Muscle of leg (tissue), 3 donors: ENCODE measurements at regions not wholly inside any gene's neighbourhood (a gene's known extent, or its start where the extent isn't known, plus 50 kb on each side); places are given as distances from the start of the nearest gene placed in this dataset.

ENCODE experiments used
- DNase-seq: peaks from one replicate; pipeline ENCODE4 v3.0.0; 2013
- H3K27ac ChIP-seq: one replicate; pipeline ENCODE4 v1.5.1; 2013; ENCODE audit warnings: mild to moderate bottlenecking, low read length, control low read depth
- H3K27me3 ChIP-seq: one replicate; pipeline ENCODE4 v1.6.1; 2013; ENCODE audit warnings: low read length; ENCODE audit not compliant: control insufficient read depth, insufficient read depth
- H3K36me3 ChIP-seq: one replicate; pipeline ENCODE4 v1.6.1; 2013; ENCODE audit warnings: low read length; ENCODE audit not compliant: control insufficient read depth, insufficient read depth
- H3K4me1 ChIP-seq: one replicate; pipeline ENCODE4 v1.6.1; 2013; ENCODE audit warnings: low read length; ENCODE audit not compliant: control insufficient read depth, insufficient read depth
- H3K4me3 ChIP-seq: one replicate; pipeline ENCODE4 v1.5.1; 2013; ENCODE audit warnings: low read length, control low read depth
- H3K9me3 ChIP-seq: replicated peaks from 2 replicates; pipeline ENCODE4 v1.6.1; 2013; ENCODE audit warnings: low read depth, low read length; ENCODE audit not compliant: control insufficient read depth
- WGBS: methylation state at CpG from one replicate; pipeline ENCODE4 v1.1.5; 2013; ENCODE audit warnings: missing lambda C conversion rate; ENCODE audit not compliant: insufficient coverage; 5-methylcytosine and 5-hydroxymethylcytosine counted together

GRCh38 chr2:118490330-118490729 lies 357.1 kb downstream of the EN1 start:
- H3K27ac ChIP-seq: no peak overlapping the region
- no peaks in the 10 kb centered on the region for H3K36me3 ChIP-seq
- no peaks in the 10 kb centered on the region for H3K27me3 ChIP-seq
- H3K9me3 ChIP-seq: peaks cover 2% of the 10 kb centered on the region
- WGBS: 44% methylated on average over 1 of the region's 4 CpGs
- H3K4me1 ChIP-seq: no peaks in the 10 kb centered on the region
- DNase-seq: peak; percentile 63
- H3K4me3 ChIP-seq: no peak overlapping the region

DNA sequence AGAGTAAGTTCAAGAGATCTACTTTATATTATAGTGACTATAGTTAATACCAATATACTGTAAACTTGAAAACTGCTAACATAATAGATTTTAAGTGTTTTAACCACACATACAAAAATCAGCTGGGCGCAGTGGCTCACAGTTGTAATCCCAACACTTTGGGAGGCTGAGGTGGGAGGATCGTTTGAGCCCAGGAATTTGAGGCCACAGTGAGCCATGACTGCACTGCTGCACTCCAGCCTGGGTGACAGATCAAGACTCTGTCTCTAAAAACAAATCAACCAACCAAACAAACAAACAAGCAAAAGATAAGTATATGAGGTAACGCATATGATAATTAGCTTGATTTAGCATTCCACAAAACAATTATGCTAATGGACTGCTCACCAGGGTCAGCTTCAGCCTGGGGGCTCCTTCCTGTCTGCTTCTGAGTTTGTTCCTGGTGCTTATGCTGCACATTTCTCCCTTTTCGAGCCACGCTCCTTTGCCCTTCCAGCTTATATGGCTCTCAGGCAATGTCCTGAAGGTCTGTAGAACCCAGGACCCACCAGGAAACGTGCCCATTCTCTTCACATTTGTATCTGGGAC lies 357.6 kb downstream of the EN1 start:
- DNase-seq: no peak
- H3K36me3 ChIP-seq: no peaks in the 10 kb centered on the region
- no peak overlapping the region for H3K27ac ChIP-seq
- no peaks in the 10 kb centered on the region for H3K4me1 ChIP-seq
- WGBS: 70% methylated on average over 3 of the region's 6 CpGs
- no peaks in the 10 kb centered on the region for H3K27me3 ChIP-seq
- no peak overlapping the region for H3K4me3 ChIP-seq
- peaks cover 2% of the 10 kb centered on the region for H3K9me3 ChIP-seq

GRCh38 chr2:118481299-118481698 lies 366.1 kb downstream of the EN1 start:
- peak; percentile 92 for DNase-seq
- no CpG with 5 or more reads among the region's 1 CpG for WGBS

DNA sequence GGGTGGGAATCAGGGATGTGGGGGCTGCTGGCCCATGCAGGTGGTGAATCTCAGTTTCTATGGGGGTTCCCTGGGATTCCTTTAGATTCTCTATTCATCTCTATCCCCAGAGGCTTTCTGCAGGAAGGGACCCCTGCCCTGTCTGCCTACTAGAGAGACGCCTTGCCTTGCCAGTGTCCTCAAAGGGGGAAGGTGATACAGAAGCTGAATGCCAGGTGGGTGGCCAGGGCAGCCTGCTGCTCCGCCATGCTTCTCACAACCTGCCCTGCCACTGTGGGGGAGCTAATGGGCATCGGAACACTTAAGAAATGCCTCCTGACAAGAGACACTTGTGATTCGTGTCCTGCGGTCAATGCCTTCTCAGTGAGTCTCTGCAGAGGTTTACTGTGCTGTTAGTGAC lies 368.4 kb downstream of the EN1 start:
- Histone ChIP-seq H3K9me3 (no peaks in the 10 kb centered on the region), H3K36me3 (no peaks in the 10 kb centered on the region), H3K4me1 (peaks cover 4% of the 10 kb centered on the region), H3K27me3 (no peaks in the 10 kb centered on the region), H3K4me3 (no peak overlapping the region), H3K27ac (no peak overlapping the region)
- WGBS: 72% methylated on average over 4 of the region's 5 CpGs
- no peak for DNase-seq

More at GRCh38 chr2:118481299-118481698, 366.1 kb downstream of the EN1 start:
- Histone ChIP-seq H3K4me3 (no peak overlapping the region), H3K9me3 (no peaks in the 10 kb centered on the region), H3K4me1 (no peaks in the 10 kb centered on the region), H3K36me3 (no peaks in the 10 kb centered on the region), H3K27ac (peak overlapping the region; percentile 79), H3K27me3 (no peaks in the 10 kb centered on the region)

- no peaks in the 10 kb centered on the region for H3K9me3 ChIP-seq
- no peaks in the 10 kb centered on the region for H3K27me3 ChIP-seq
- DNase-seq: no peak
- H3K4me1 ChIP-seq: peaks cover 11% of the 10 kb centered on the region
- H3K36me3 ChIP-seq: no peaks in the 10 kb centered on the region
- 0% methylated on average over 2 of the region's 8 CpGs for WGBS
- no peak overlapping the region for H3K4me3 ChIP-seq
- H3K27ac ChIP-seq: no peak overlapping the region
Measured at GRCh38 chr2:118477111-118477862, 370.2 kb downstream of the EN1 start.

- WGBS: 38% methylated on average over 4 of the region's 9 CpGs
- no peaks in the 10 kb centered on the region for H3K27me3 ChIP-seq
- H3K9me3 ChIP-seq: no peaks in the 10 kb centered on the region
- no peak for DNase-seq
- no peak overlapping the region for H3K27ac ChIP-seq
- H3K36me3 ChIP-seq: no peaks in the 10 kb centered on the region
- H3K4me1 ChIP-seq: peaks cover 11% of the 10 kb centered on the region
- H3K4me3 ChIP-seq: no peak overlapping the region
Measured at GRCh38 chr2:118475622-118476205, 371.7 kb downstream of the EN1 start.

DNA sequence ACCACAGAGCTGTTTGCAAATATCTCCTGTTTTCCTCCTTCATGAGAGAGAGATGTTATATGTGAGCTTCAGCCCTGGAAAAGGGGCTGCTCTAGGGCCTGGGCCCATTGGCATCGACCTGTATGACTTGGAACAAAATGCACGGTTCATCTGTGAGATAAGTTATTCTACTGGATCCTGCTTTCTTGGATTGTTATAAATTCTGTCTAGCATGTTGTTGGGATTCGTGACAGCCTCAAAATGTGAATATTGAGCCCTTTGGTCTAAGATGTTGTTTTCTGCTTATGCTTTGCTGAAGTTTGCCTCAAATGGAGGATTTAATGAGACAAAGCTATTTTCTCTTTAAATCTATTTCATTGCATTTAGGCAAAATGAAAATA lies 372.9 kb downstream of the EN1 start:
- Histone ChIP-seq H3K9me3 (no peaks in the 10 kb centered on the region), H3K27me3 (no peaks in the 10 kb centered on the region), H3K27ac (no peak overlapping the region), H3K4me1 (peaks cover 11% of the 10 kb centered on the region), H3K36me3 (no peaks in the 10 kb centered on the region), H3K4me3 (no peak overlapping the region)
- DNase-seq: no peak
- 63% methylated on average over 3 of the region's 3 CpGs for WGBS

DNA sequence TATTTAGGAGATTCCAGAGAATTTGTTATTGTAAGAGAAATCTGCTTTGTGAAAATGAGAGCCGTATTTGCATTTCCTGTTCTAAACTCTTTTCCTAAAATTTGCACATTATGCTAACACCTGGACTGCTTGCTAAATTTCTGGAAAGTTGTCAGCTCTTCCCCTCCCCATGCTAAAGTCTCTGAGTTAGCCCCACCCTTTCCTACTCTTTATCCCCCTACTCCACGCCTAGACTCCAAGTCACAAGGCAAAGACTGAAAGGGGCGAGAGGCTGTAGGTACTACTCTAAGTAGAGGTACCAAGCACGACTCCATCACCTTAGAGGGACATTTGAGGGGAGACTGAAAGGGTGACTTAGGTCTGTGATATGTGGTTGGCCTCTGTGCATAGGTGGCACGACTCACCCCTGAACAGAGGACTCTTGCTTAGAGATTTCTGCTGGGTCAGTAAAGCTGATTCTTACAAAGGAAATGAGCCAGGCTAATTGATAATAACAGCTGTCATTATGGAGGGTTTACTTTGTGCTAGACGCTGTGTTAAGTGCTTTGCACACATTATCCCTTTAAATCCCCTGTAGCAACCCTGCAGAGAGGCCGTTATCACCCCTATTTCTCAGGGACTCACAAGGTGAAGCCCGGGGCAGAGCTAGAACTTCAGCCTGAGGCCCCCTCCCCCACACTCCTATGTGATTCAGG lies 373.5 kb downstream of the EN1 start:
- H3K9me3 ChIP-seq: no peaks in the 10 kb centered on the region
- H3K4me3 ChIP-seq: no peak overlapping the region
- H3K36me3 ChIP-seq: no peaks in the 10 kb centered on the region
- no peak for DNase-seq
- H3K27me3 ChIP-seq: no peaks in the 10 kb centered on the region
- WGBS: 20% methylated on average over 1 of the region's 8 CpGs
- peaks cover 11% of the 10 kb centered on the region for H3K4me1 ChIP-seq
- no peak overlapping the region for H3K27ac ChIP-seq

- DNase-seq: no peak
- Histone ChIP-seq H3K27ac (no peak overlapping the region), H3K4me1 (peaks cover 11% of the 10 kb centered on the region), H3K27me3 (no peaks in the 10 kb centered on the region), H3K4me3 (no peak overlapping the region), H3K36me3 (no peaks in the 10 kb centered on the region), H3K9me3 (no peaks in the 10 kb centered on the region)
- WGBS: no CpG with 5 or more reads among the region's 5 CpGs
Measured at GRCh38 chr2:118473241-118473640, 374.2 kb downstream of the EN1 start.

DNA sequence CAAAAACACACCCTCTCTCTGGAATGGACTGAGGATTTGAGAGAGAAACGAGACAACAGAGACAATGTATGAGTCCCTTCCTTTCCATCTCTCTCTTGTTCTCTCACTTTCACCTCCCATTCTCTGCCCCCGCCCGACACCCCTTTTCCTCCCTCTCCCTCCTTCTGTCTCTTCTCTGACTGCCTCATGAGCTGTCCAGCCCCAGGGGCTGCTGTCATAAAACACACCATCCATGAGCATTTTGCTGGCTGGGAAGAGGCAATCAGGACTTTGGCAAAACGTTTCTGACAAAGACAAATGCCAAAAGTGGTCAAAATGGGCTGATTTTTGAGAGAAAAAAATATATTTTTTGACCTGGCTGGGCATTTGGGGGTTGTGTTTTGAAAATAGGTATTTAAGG lies 377.2 kb downstream of the EN1 start:
- H3K36me3 ChIP-seq: no peaks in the 10 kb centered on the region
- 60% methylated on average over 3 of the region's 4 CpGs for WGBS
- DNase-seq: no peak
- H3K4me3 ChIP-seq: no peak overlapping the region
- no peaks in the 10 kb centered on the region for H3K9me3 ChIP-seq
- no peak overlapping the region for H3K27ac ChIP-seq
- no peaks in the 10 kb centered on the region for H3K27me3 ChIP-seq
- H3K4me1 ChIP-seq: peaks cover 11% of the 10 kb centered on the region
